NCI-H2107 (cell line): ENCODE measurements at regions not wholly inside any gene's neighbourhood (a gene's known extent, or its start where the extent isn't known, plus 50 kb on each side); places are given as distances from the start of the nearest gene placed in this dataset.

ENCODE experiments used
- DNase-seq: peaks from one replicate; lab custom pipeline; 2025; lab: John Stamatoyannopoulos, UW

DNA sequence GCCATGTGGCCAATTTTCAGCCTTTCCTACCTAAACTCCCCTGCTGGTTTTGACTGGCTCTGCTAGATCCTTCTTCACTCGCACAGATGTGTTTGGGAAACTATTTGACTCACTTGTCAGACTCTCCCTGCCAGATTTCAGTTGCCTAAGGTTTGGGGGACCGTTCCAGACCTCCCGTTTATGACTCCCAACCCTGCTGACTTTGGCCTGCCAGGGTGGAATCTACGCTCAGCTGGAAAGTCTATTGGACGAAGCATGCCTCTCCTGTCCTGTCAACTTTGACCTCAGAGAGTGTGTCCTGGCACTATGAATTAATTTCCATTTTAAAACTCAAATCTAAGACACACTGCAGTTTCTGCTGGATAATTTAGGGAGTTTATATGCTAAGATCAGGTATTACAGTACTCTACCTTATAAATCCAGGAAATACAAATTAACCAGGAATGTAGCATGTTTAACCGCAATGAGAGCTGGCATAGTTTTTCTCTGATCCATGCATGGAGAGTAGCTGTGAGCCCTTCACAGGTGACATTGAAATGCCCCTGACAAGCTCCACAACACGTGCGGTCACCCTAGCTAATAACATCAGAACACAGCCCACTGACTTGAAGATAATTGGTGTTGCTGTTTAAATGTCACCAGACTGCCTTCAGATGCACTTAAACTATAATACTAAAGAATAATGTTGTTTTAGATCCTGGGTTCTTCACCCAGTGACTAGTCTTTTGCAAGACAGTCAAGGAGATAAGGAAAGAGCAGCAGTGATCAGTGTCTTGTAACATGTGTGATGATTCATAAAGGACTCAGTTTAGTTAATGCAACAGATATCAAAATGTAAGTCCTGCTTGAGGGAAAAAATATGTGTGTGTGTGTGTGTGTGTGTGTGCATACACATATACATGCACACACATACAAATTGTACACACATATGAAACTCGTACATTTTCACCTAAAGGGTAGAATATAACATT lies 223.0 kb upstream of the MCTP2 start:
- no peak for DNase-seq

DNA sequence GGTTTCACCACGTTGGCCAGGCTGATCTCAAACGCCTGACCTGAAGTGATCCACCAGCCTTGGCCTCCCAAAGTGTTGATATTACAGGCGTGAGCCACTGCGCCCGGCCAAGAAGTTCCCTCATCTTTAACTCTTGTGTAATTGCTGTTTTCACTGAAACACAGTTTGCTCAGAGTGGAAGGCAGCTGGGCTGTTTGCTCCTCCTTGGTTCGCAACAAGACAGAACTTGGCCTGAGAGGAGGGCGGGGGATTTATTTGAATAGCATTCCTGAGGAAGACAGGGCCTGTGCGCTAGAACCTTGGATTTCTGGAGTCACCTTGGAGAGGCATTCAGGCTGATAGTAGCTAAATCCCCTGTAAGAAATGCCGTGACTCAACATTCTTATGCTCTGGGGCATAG lies 226.7 kb upstream of the MCTP2 start:
- DNase-seq, result no peak

DNA sequence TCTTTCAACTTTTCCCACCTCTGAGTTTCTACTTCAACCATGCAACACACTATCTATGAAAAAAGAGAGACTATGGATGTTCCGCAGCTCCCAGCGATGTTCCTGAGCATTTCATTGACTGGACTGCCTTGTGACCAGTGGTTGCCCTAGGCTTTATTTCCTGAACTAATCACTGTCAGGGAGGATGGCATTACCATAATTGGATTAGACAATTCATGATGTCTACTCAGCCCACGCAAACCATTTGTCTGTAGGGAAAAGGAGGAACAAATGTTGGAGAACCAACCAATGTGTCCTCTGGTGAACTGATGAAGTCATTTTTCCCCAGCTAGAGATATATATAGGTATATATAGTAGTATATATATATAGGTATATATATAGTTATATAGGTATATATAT lies 229.3 kb upstream of the MCTP2 start:
- DNase-seq, result no peak

DNA sequence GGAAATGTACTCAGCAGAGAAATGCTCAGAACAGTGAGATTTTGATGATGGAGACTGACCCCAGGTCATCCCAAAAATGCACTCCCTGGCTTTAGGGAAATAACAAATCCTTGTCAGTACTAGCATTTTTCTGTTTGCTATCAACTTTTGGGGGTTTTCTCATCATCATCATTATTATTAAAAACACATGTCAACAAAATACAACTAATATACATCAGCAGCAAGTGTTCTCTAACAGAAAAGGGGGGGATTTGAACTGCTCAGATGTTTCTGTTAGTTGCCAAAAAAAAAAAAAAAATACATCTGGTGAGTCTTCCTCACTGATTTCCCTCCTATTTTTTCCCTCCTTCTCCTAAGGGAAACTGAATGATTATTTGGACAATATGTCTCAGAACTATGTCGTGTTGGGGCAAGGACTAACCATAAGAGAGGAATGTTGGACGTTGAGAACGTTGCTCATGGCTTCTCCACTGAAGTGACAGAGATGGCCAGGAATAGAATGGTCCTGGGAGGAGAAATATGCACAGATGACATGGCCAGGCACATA lies 230.0 kb upstream of the MCTP2 start:
- DNase-seq, result no peak

DNA sequence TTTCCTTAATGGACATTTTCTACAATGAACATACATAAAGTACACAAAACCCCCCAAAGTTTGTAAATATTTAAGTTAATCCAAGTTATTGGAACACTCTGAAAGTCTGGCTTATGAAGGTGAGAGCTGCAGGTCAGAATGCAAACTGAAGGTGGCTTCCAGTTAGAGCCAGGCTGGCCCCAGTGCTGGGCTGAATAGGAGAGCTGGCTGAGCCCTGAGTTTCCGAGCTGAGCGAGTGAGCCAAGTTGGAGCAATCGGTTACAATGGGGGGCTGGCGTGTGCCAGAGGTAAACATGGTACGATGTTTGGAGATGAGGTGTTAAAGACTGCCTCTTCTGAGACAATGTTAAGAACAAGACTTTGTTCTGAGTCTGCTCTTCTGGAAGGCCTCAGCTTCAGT lies 230.8 kb upstream of the MCTP2 start:
- DNase-seq, result no peak

DNA sequence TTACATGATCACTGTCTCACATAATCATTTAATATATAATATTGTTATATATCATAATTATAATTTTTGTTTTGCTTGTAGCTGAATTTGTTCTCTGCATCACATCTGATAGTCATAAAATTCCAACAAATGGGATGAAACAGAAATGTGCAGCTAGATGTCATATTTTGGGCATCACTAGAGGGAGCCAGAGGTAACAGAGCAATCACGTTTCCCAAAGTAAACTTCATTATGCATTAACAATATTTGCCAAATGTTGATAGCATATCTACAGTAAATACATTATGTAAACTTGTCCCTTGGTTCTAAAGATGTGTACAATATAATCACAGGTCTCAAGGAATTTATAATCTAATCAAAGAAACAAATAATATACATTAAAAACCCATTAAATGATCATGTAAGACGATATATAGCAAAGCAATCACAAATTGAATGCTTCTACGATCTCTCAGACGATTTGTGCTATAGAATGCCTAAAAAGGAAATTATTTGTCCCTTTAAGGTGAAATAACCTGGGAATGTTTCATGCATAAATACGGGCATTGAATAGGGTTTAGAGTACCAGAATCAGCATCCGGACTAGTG lies 234.2 kb upstream of the MCTP2 start:
- no peak for DNase-seq

DNA sequence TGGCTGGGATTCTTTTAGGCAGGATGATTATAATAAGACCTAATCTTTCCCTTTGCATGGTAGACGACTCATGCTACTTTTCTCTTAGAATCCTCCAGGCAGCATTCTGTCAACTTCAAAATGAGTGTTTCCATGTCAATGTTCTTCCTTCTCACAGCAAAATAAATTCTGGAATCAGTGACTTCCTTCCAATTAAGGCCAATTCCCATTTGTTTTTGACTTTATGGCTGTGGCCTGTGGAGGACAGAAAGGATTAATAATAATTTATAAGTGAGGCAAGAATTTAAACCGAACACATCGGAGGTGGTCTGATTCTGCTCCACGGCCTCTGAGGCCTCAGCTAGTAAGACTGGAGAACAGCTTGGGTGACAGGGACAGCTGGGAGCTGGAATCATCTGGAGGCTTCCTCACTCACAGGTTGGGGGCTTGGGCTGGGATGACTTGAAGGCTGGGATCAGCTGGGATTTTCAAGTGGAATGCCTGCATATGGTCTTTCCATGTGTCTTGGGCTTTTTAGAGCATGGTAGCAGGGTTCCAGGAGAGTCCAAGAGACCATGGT lies 241.8 kb upstream of the MCTP2 start:
- no peak for DNase-seq

DNA sequence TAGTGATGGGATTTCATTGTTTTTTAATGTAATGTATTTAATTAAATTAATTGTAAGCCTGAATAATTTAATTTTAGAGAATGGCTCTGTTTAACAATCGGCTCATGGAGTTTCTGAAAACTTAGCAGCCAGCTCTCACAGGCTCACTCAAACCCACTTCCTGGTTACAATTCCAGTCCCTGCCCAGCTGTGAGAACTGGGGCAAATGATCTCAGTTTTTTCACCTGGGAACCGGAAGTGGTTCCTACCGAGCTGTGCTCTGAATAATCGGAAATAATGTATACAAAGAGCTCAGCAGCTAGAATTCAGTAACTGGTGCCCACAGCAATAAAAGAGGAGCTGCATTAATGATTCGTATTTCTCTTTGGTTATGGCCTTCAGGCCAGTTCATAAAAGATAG lies 244.3 kb upstream of the MCTP2 start:
- no peak for DNase-seq

DNA sequence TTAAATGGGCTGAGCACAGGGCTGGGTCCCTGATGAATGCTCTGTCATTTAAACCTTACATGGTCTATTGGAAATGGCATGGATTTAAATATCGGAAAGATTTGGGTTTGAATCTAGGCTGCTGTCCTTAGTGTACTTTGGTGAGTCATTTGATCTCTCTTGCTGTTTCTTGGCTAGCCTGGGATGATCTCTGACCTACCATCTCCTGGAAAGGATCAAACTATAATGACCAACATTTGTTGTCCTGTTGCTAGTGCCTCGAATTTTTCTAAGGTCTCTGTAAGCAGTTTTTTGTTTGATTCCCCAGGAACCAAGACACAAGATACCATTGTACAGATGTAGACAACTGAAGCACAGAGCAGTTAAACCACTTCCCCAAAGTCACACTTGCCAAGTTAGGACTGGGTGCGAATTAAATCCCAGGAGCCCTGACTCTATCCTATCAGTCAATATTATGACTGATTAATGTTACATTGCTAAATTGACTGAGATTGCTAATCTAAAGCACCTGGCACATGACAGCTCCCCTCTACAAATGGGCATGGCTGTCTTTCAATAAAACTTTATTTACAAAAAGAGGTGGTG lies 244.9 kb upstream of the MCTP2 start:
- DNase-seq, result no peak

DNA sequence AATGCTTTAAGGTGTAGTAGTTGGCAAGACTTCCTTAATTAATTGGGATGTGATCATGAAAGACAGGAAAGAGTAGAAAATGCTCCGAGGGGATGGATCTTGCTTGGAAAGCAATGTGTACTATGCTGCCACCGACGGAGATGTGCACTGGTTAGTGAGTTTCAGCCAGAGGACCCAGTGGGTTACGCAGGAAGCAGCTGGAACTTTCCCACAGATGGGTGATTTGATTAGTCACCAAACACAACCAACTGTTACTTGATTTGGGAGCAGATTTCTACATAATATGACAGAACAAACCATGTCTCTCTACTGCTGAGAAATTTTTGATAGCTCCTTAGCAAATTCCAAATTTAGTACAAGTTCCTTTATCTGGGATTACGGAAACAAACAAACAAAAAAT lies 245.4 kb upstream of the MCTP2 start:
- DNase-seq, result no peak

DNA sequence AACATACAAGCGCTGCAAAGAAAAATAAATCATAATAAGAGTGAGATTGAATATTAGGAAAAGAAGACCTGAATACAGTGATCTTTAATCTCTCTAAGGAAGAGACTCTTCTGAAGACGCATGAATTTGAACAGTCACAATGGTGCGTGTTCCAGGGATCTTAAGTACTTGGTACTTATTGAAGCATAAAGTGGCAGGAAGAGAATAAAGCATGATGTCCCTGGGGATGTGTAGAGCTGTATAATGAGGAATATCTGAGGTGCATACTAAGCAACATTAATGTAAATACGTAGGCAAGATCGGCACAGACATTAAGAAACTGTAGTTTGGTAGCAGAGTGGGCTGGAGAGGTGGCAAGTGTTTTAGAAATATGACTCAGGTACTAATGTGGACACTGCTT lies 246.2 kb upstream of the MCTP2 start:
- no peak for DNase-seq

DNA sequence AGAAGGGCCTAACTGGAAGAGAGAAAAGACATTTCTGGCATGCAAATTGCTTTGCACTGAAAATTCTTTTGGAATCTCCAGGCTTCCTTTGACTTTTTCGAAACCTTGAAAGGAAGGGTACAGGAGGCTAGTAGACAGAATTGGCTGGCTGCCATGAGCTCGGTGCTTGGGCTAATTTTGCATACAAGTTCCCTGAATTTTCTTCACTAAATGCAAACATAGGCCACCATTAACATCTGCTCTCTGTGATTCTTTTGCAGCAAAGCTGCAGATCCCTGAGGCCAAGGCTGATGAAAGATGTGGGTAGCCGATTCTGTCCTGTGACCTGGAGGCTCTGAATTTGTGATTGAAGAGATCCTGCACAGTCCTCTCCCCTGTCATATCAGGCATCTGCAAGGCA lies 247.8 kb upstream of the MCTP2 start:
- no peak for DNase-seq

DNA sequence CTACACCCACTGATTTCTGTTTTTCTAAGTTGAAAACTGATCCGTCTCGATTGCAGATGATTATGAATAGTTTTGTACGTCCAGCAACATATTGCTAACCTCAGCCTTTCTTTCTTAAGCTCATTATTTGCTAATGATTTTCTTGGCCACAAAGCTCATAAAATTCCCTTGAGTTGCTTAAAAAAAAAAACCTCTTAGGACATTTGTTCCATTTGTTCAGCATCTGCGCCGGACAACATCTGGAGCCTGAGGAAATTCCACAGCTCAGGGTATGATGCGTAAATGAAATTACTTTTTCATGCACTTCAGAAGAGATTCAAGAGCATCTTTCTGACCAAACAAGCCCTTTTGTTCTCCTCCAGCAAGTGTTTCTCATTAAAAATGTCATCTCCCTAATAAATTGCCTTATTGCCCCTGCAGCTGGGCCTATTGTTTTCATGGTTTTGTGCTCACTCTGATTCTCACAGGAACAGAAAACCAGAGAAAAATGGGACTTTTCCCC lies 249.1 kb upstream of the MCTP2 start:
- no peak for DNase-seq

DNA sequence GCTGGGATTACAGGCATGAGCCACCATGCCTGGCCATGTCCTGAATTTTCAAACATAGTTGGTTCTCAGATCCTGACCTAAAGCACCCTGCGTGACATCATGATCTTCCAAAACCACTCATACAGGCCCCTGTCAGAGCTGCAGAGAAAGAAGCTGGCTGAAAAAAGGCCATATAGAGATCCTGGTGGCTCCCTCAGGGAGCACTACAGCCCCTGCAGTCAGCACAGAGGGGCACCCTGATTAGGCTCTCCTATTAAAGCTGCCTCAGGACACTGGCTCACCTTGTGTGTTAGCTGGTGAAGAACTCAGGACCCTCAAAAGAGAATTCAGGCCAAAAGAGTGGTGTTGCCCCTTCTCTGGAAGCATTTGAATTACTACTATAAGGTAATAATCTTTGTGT lies 249.7 kb upstream of the MCTP2 start:
- DNase-seq, result no peak

DNA sequence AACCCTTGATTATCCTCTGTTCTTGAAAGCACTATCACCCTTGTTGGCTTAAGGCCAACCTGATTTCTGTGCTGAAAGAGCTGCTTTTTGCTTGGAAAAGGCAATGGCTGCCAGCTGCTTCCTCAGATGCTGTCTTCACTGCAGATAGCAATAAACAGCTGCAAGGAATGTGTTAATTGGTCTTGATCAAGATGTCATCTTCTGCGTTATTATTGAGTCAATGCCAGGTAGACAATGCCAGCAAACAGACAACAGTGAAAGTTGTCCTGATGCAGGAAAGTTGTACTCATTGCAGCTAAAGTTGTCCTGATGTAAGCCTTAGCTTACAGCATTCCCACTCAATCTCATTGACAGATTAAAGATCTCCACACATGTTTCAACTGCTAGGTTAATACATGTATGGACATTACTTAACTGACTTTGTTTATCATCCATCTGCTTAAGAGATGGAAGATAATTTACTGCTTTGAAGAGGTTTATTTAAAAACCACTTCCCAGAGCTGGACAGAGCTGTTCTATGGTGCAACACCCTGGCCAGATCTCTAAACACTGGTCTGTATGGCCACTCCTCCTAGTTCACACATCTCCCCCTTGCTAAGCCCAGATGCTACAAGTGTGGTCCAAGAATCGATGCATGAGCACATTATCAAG lies 251.0 kb upstream of the MCTP2 start:
- DNase-seq, result no peak

DNA sequence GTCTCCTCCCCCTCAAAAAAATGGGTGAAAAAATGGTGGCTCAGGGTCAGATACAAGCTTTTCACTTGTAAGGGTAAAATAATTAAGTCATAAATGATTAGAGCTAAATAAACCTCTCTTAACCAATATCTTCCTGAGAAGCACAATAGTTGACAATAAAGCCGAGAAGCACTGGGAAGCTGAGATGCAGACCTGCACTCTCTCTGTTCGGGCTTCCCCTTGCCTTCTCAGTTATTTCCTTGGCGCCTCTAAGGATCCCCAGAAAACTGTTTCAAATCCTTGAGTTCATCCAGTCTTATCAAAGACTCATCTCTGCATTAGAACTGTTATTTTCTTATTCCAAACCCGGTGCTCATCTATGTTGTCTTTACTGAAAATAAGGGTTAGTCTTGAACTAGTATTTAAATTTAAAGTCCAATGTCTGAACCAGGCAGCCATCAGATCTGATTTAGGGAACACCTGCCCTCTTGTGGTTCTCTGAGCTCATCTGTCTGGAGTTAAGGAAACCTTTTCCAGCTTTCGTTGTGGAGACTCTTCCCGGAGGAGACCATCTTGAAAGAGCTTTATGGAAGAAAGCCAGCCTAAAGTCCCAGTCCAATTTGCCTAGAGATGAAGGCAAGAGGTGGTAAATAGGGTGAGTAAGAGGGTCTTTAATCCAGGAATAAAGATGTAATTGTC lies 256.4 kb upstream of the MCTP2 start:
- DNase-seq, result no peak

DNA sequence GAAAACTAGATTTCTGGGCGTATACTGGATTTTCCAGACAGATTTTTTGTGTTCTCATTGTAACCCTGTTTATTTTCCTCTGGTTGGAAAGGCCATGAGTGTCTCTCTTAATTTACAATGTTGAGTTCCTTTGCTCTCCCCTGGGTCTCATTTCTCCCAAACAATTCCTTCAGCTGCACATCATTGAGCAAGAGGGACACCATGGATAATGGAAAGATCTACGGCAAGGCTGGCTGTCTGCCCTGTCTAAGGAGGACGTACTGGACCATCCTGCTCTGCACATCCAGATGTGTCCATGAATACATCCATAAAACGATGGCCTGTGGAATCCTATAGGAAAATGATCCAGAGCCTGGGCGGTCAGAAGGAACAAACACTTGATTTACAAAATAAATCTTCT lies 258.1 kb upstream of the MCTP2 start:
- no peak for DNase-seq

DNA sequence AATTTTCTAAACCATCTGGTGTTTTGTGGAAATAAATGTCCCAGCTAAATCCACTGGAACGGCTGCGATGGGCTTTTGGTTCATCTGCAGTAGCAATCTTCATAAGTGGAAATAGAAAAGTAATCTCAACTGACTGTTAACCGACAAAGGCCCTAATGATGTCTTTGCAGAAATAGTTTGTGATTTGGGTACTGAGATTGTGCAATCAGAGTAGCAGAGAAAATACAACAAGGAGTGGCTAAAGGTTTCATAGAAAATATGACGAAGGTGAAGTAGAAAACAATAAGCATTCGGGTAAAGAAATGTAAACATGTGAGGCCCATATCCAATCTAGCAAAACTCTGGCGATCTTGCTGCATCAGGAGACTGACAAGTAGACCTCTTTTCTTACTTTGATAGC lies 262.6 kb upstream of the MCTP2 start:
- no peak for DNase-seq

DNA sequence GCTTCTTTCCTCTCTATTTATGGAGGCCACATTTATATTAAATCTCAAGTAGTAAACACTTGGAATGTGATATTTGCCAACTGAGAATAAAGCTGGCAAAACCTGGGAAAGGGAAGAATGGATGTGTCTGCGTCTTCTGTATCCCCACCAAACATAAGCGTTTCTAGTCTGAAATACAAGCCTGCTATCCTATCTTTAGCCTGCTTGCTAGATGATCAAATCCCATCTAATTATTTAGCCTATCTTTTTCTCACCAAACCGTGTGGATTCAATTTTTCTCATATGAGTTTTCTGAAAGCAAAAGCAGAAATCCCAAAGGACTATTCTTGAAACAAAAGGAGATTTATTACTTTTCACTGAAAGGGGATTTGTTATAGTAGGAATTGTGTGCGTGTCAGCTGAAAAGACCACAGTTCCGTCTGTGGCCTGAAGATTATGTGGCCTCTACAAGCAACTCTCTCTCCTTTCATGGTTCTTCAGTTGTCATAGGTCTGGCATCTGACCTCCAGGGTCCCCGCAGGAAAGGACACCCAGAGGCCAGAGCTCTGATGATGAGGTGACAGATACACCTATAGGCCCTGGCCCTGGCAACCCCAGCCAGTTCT lies 266.0 kb upstream of the MCTP2 start:
- no peak for DNase-seq

DNA sequence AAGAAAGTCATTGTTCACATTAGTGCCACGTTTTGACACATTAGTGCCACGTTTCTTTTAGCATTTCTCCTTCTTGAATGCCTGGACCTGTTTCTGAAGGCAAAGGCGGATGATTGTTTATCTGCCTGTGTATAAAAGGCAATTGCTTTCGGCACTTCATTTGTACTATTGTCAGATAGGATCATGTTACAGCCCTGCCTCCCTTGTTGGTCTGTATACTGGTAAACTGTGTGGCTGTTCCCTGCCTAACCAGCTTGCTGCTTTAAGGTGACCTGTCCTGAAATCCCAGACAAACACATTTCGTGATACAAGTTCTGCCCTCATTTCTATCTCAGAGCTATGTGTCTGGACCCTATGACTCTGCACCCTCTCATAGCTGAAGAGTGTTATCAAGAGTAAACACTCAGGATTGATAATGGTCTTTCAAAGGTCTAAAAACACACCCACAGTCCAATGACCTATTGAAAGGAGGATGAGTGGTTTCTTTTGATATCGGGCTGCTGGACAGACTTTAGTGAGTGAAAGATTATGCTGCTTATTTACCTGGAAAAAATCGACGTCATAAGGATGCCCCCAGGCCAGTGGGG lies 276.3 kb upstream of the MCTP2 start:
- DNase-seq, result no peak

DNA sequence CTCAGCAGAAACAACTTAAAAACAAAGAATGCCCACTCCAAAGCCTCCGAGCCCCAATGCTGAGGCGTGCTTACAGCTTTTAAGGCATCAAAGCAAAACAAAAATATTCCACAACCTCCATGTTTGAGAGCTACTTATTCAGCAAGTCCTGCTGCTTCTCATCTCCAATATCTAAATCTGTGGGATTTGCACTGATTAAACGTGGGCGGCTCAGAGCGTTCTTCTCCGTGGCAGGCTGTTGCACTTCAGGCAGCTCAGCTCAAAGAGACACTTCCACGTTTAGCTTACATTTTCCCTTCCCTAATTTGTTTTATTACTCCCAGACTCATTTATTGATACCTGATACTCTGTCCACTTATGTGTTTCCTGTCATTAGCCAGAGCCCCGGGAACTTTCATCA lies 282.6 kb upstream of the MCTP2 start:
- DNase-seq, result no peak
